IMR-90 (cell line): ENCODE measurements at regions not wholly inside any gene's neighbourhood (a gene's known extent, or its start where the extent isn't known, plus 50 kb on each side); places are given as distances from the start of the nearest gene placed in this dataset.

ENCODE experiments used
- ATAC-seq: fragments of 200-7000 bp; cut with Tn5 transposase; 2 replicates; pipeline ENCODE4 v1.9.1; 2020; ENCODE audit warnings: low read depth, mild to moderate bottlenecking, moderate library complexity
- BruUV-seq: library from RNA; stranded (reverse); fragments of 400-500 nt; replicated peaks from 2 replicates; lab custom pipeline; 2021; lab: Mats Ljungman, UMichigan
- CTCF ChIA-PET: fragments of 300-600 bp; formaldehyde crosslinking; extraction: SDS; loops from one replicate; lab custom pipeline; 2021; ENCODE audit warnings: antibody characterized with exemption; lab: Yijun Ruan, JAX
- POLR2A ChIA-PET: fragments of 300-600 bp; sonication (Branson Sonifier 250); formaldehyde crosslinking; loops from one replicate; lab custom pipeline; 2022; ENCODE audit warnings: antibody characterized with exemption; ENCODE audit not compliant: unreplicated experiment; lab: Charles Lee
- DNase-seq: peaks from one replicate; pipeline ENCODE4 v3.0.0; 2013
- H2AFZ ChIP-seq: replicated peaks from 2 replicates; pipeline ENCODE3; 2013; ENCODE audit warnings: low read length, mild to moderate bottlenecking; ENCODE audit not compliant: poor library complexity
- H2AK5ac ChIP-seq: 2 replicates; pipeline ENCODE4 v1.6.1; 2013; ENCODE audit warnings: low read depth, low read length, inconsistent platforms
- H2AK9ac ChIP-seq: replicated peaks from 2 replicates; pipeline ENCODE3; 2013; ENCODE audit warnings: mild to moderate bottlenecking, low read depth, low read length, moderate library complexity; ENCODE audit not compliant: poor library complexity
- H2BK120ac ChIP-seq: 2 replicates; pipeline ENCODE4 v1.6.1; 2013; ENCODE audit warnings: low read depth, low read length, inconsistent platforms
- H2BK15ac ChIP-seq: 3 replicates; pipeline ENCODE4 v1.6.1; 2013; ENCODE audit warnings: low read depth, low read length, inconsistent platforms
- H2BK20ac ChIP-seq: 2 replicates; pipeline ENCODE4 v1.6.1; 2013; ENCODE audit warnings: low read depth, mild to moderate bottlenecking, inconsistent platforms, low read length, moderate library complexity
- H2BK5ac ChIP-seq: 2 replicates; pipeline ENCODE4 v1.6.1; 2013; ENCODE audit warnings: mild to moderate bottlenecking, low read depth, low read length, inconsistent platforms; ENCODE audit not compliant: poor library complexity, severe bottlenecking
- H3K14ac ChIP-seq: replicated peaks from 2 replicates; pipeline ENCODE4 v1.6.1; 2013; ENCODE audit warnings: low read depth, low read length, inconsistent platforms
- H3K18ac ChIP-seq: 2 replicates; pipeline ENCODE4 v1.6.1; 2013; ENCODE audit warnings: low read depth, low read length, control low read depth
- H3K23ac ChIP-seq: 2 replicates; pipeline ENCODE4 v1.6.1; 2013; ENCODE audit warnings: low read depth, low read length, inconsistent platforms
- H3K27ac ChIP-seq: 2 replicates; pipeline ENCODE4 v1.5.1; 2013; ENCODE audit warnings: mild to moderate bottlenecking, control low read depth, low read length; ENCODE audit not compliant: insufficient read depth
- H3K27me3 ChIP-seq: 2 replicates; pipeline ENCODE4 v1.6.1; 2013; ENCODE audit warnings: low read length; ENCODE audit not compliant: control insufficient read depth, insufficient read depth
- H3K36me3 ChIP-seq: 2 replicates; pipeline ENCODE4 v1.6.1; 2013; ENCODE audit warnings: low read length, mixed read lengths; ENCODE audit not compliant: control insufficient read depth, insufficient read depth
- H3K4ac ChIP-seq: 2 replicates; pipeline ENCODE4 v1.6.1; 2013; ENCODE audit warnings: low read depth, low read length, inconsistent platforms
- H3K4me1 ChIP-seq: 2 replicates; pipeline ENCODE4 v1.6.1; 2013; ENCODE audit warnings: low read length, mixed read lengths; ENCODE audit not compliant: control insufficient read depth, insufficient read depth
- H3K4me2 ChIP-seq: 2 replicates; pipeline ENCODE4 v1.6.1; 2013; ENCODE audit warnings: low read depth, mild to moderate bottlenecking, control low read depth, low read length, moderate library complexity
- H3K4me3 ChIP-seq: 2 replicates; pipeline ENCODE4 v1.5.1; 2013; ENCODE audit warnings: low read depth, mild to moderate bottlenecking, control low read depth, low read length, moderate library complexity; ENCODE audit not compliant: insufficient read depth
- H3K56ac ChIP-seq: 2 replicates; pipeline ENCODE4 v1.6.1; 2013; ENCODE audit warnings: low read length, inconsistent platforms; ENCODE audit not compliant: insufficient read depth; ENCODE audit errors: extremely low read depth
- H3K79me1 ChIP-seq, 2 experiments: 2 replicates each; pipeline ENCODE4 v1.6.1; 2013; ENCODE audit warnings: low read length in 2 of 2, inconsistent platforms in 1 of 2, low read depth in 1 of 2
- H3K9ac ChIP-seq: 2 replicates; pipeline ENCODE4 v1.6.1; 2013; ENCODE audit warnings: low read depth, low read length, control low read depth
- H3K9me1 ChIP-seq: 2 replicates; pipeline ENCODE4 v1.6.1; 2013; ENCODE audit warnings: low read length, inconsistent platforms; ENCODE audit not compliant: insufficient read depth
- H3K9me3 ChIP-seq: 2 replicates; pipeline ENCODE4 v1.6.1; 2013; ENCODE audit warnings: low read length; ENCODE audit not compliant: control insufficient read depth, insufficient read depth
- H4K20me1 ChIP-seq: 2 replicates; pipeline ENCODE4 v1.6.1; 2013; ENCODE audit warnings: low read length, inconsistent platforms; ENCODE audit not compliant: insufficient read depth
- H4K5ac ChIP-seq: 2 replicates; pipeline ENCODE4 v1.6.1; 2013; ENCODE audit warnings: mild to moderate bottlenecking, low read depth, low read length, control low read depth
- H4K8ac ChIP-seq, 2 experiments: 2 replicates each; pipeline ENCODE4 v1.6.1; 2013; ENCODE audit warnings: low read depth in 2 of 2, low read length in 2 of 2, control low read depth in 1 of 2, inconsistent platforms in 1 of 2
- H4K91ac ChIP-seq: 2 replicates; pipeline ENCODE4 v1.6.1; 2013; ENCODE audit warnings: low read depth, low read length, inconsistent platforms; ENCODE audit not compliant: insufficient read depth
- BHLHE40 ChIP-seq: fragments of 150-350 bp; IDR thresholded peaks from 2 replicates; pipeline ENCODE4 v1.6.1; 2016; ENCODE audit warnings: mild to moderate bottlenecking, low read depth, low read length
- CEBPB ChIP-seq: IDR thresholded peaks from 2 replicates; pipeline ENCODE4 v1.6.1; 2012; ENCODE audit warnings: low read depth, low read length, improper control_type of control experiment
- CHD1 ChIP-seq: IDR thresholded peaks from 2 replicates; pipeline ENCODE4 v1.6.1; 2012; ENCODE audit warnings: low read depth, low read length, improper control_type of control experiment
- MAFK ChIP-seq: IDR thresholded peaks from 2 replicates; pipeline ENCODE4 v1.6.1; 2012; ENCODE audit warnings: low read depth, low read length, improper control_type of control experiment
- MAZ ChIP-seq: IDR thresholded peaks from 2 replicates; pipeline ENCODE4 v1.6.1; 2012; ENCODE audit warnings: low read depth, mild to moderate bottlenecking, low read length, improper control_type of control experiment, moderate library complexity, borderline replicate concordance
- RAD21 ChIP-seq: IDR thresholded peaks from 2 replicates; pipeline ENCODE4 v1.6.1; 2012; ENCODE audit warnings: low read length, improper control_type of control experiment
- RFX5 ChIP-seq: IDR thresholded peaks from 2 replicates; pipeline ENCODE4 v1.8.0; 2012; ENCODE audit warnings: low read depth, mild to moderate bottlenecking, low read length, moderate library complexity
- SMC3 ChIP-seq: fragments of 150-350 bp; IDR thresholded peaks from 2 replicates; pipeline ENCODE4 v1.6.1; 2016; ENCODE audit warnings: low read depth, mild to moderate bottlenecking, antibody characterized with exemption, low read length, moderate library complexity
- WGBS, 2 experiments: methylation state at CpG; one replicate each; pipeline versions ENCODE4 v1.1.5 to v1.1.7; 2013; ENCODE audit warnings: missing lambda C conversion rate in 2 of 2; ENCODE audit not compliant: insufficient read length in 1 of 2; ENCODE audit errors: extremely low coverage in 2 of 2; 5-methylcytosine and 5-hydroxymethylcytosine counted together
- dilution Hi-C: fragments of 300-500 bp; cut with HindIII; formaldehyde crosslinking; loops from one replicate; pipeline ENCODE4 v1.14.3; 2018; ENCODE audit warnings: low sequenced_read_pairs; ENCODE audit not compliant: unreplicated experiment
- in situ Hi-C: fragments of 300-500 bp; cut with MboI; formaldehyde crosslinking; loops from 3 replicates; pipeline ENCODE4 v1.14.3; 2019; ENCODE audit warnings: low sequenced_read_pairs, inconsistent platforms, mixed read lengths
- intact Hi-C: fragments of 100-400 bp; cut with micrococcal nuclease; formaldehyde crosslinking; loops from 2 replicates; pipeline ENCODE4 v1.10.0; 2022
- TF ChIP-seq, protein P1 (sequence below): conservative IDR thresholded peaks from 2 replicates; pipeline ENCODE4 v1.5.1; 2012; ENCODE audit warnings: mild to moderate bottlenecking, low read depth, low read length, improper control_type of control experiment
- TF ChIP-seq, protein P2 (sequence below): fragments of 150-350 bp; IDR thresholded peaks from 2 replicates; pipeline ENCODE4 v1.6.1; 2017; ENCODE audit warnings: mild to moderate bottlenecking, antibody characterized with exemption, low read length, low read depth

DNA sequence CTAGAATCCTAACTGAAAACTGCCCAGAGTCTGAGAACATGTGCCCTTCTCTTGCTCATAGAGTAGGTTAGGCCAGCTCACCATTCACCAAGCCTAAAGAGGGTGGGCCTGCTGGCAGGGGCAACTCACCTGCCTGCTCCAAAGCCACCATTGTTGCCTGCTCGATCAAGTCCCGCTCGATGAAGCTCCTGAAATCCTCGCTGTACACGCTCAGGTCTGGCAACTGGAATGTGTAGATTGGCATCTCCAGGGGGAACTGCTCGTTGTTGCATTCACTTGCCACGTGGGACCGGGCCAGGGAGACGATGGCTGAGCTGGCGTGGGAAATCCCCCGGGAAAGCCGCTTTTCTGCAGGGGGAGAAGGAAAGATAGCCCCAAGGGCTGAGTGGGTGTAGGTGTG, 232.2 kb downstream of the KLF13 start:
- Histone ChIP-seq H2BK5ac (no peak overlapping the region), H3K4me3 (no peak overlapping the region), H3K27me3 (no peaks in the 10 kb centered on the region), H3K79me1 (no peaks in the 10 kb centered on the region), H3K56ac (no peak overlapping the region), H4K91ac (no peak overlapping the region), H3K4me2 (no peak overlapping the region), H2BK20ac (no peak overlapping the region), H2BK120ac (no peak overlapping the region), H3K9ac (no peak overlapping the region), H3K9me3 (no peaks in the 10 kb centered on the region), H3K4me1 (peaks cover 8% of the 10 kb centered on the region), H3K14ac (no peak overlapping the region), H3K36me3 (no peaks in the 10 kb centered on the region), H3K18ac (no peak overlapping the region), H3K27ac (no peak overlapping the region), H4K8ac (no peak overlapping the region), H4K20me1 (no peaks in the 10 kb centered on the region), H2AFZ (no peak overlapping the region), H2AK9ac (no peak overlapping the region), H3K9me1 (peaks cover 3% of the 10 kb centered on the region; the same call in 1 of the 2 replicates), H2BK15ac (no peak overlapping the region), H2AK5ac (no peak overlapping the region), H3K4ac (no peak overlapping the region), H3K23ac (no peak overlapping the region), H4K5ac (no peak overlapping the region)
- CTCF ChIA-PET, result no interaction called here
- TF ChIP-seq SMC3 (no peak), RFX5 (no peak), CEBPB (no peak), BHLHE40 (no peak), RAD21 (no peak), CHD1 (no peak), MAZ (no peak), MAFK (no peak)
- TF ChIP-seq, protein P1, sequence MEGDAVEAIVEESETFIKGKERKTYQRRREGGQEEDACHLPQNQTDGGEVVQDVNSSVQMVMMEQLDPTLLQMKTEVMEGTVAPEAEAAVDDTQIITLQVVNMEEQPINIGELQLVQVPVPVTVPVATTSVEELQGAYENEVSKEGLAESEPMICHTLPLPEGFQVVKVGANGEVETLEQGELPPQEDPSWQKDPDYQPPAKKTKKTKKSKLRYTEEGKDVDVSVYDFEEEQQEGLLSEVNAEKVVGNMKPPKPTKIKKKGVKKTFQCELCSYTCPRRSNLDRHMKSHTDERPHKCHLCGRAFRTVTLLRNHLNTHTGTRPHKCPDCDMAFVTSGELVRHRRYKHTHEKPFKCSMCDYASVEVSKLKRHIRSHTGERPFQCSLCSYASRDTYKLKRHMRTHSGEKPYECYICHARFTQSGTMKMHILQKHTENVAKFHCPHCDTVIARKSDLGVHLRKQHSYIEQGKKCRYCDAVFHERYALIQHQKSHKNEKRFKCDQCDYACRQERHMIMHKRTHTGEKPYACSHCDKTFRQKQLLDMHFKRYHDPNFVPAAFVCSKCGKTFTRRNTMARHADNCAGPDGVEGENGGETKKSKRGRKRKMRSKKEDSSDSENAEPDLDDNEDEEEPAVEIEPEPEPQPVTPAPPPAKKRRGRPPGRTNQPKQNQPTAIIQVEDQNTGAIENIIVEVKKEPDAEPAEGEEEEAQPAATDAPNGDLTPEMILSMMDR, result no peak
- TF ChIP-seq, protein P2, sequence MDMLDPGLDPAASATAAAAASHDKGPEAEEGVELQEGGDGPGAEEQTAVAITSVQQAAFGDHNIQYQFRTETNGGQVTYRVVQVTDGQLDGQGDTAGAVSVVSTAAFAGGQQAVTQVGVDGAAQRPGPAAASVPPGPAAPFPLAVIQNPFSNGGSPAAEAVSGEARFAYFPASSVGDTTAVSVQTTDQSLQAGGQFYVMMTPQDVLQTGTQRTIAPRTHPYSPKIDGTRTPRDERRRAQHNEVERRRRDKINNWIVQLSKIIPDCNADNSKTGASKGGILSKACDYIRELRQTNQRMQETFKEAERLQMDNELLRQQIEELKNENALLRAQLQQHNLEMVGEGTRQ, result no peak
- in situ Hi-C loops (no loop called here), dilution Hi-C loops (no loop called here), intact Hi-C loops (no loop called here)
- DNase-seq (no peak), ATAC-seq (no peak)
- POLR2A ChIA-PET, result no interaction called here
- WGBS, 2 experiments, result 88% methylated on average over 8 of the region's 12 CpGs; no CpG with 5 or more reads in 1 of the 2 experiments
- no TSS peak for BruUV-seq
